HG03064 (cell line): ENCODE measurements at regions not wholly inside any gene's neighbourhood (a gene's known extent, or its start where the extent isn't known, plus 50 kb on each side); places are given as distances from the start of the nearest gene placed in this dataset.
"Not testable (repeated sequence)": the region's sequence is repeated elsewhere in the genome, so short reads cannot be mapped to it uniquely, and the experiment has no call there.

ENCODE experiments used
- ATAC-seq: cut with Tn5 transposase; IDR thresholded peaks from one replicate; pipeline ENCODE4 v1.9.1; 2021; ENCODE audit warnings: low read depth; ENCODE audit not compliant: unreplicated experiment

GRCh38 chr5:120808606-120809005 lies 344.5 kb downstream of the PRR16 start:
- no peak for ATAC-seq

- ATAC-seq = no peak
Observed at GRCh38 chr5:120813551-120813950, 349.5 kb downstream of the PRR16 start.

- no peak for ATAC-seq
Observed at GRCh38 chr5:120817044-120817985, 353.2 kb downstream of the PRR16 start.

GRCh38 chr5:120818128-120818527 lies 354.0 kb downstream of the PRR16 start:
- ATAC-seq = no peak

- ATAC-seq = no peak
Observed at GRCh38 chr5:120823328-120823727, 359.2 kb downstream of the PRR16 start.

GRCh38 chr5:120831646-120832045 lies 367.5 kb downstream of the PRR16 start:
- not testable (repeated sequence) for ATAC-seq

GRCh38 chr5:120841830-120842229 lies 377.7 kb downstream of the PRR16 start:
- ATAC-seq = no peak

- ATAC-seq = no peak
Observed at GRCh38 chr5:120843390-120843980, 379.4 kb downstream of the PRR16 start.

GRCh38 chr5:120848883-120849282 lies 384.8 kb downstream of the PRR16 start:
- no peak for ATAC-seq

- ATAC-seq = no peak
Observed at GRCh38 chr5:120852222-120852860, 388.2 kb downstream of the PRR16 start.

GRCh38 chr5:120866997-120867396 lies 402.9 kb downstream of the PRR16 start:
- ATAC-seq = no peak

GRCh38 chr5:120869831-120870230 lies 405.7 kb downstream of the PRR16 start:
- no peak for ATAC-seq

GRCh38 chr5:120872297-120872696 lies 408.2 kb downstream of the PRR16 start:
- ATAC-seq = no peak

- no peak for ATAC-seq
Observed at GRCh38 chr5:120873083-120873482, 409.0 kb downstream of the PRR16 start.

GRCh38 chr5:120874081-120874862 lies 410.2 kb downstream of the PRR16 start:
- ATAC-seq = no peak

GRCh38 chr5:120882038-120882775 lies 418.1 kb downstream of the PRR16 start:
- ATAC-seq = no peak

GRCh38 chr5:120886351-120886860 lies 422.3 kb downstream of the PRR16 start:
- ATAC-seq = no peak

- no peak for ATAC-seq
Observed at GRCh38 chr5:120895660-120896059, 431.6 kb downstream of the PRR16 start.

- no peak for ATAC-seq
Observed at GRCh38 chr5:120901199-120901598, 437.1 kb downstream of the PRR16 start.

- no peak for ATAC-seq
Observed at GRCh38 chr5:120907953-120908352, 443.9 kb downstream of the PRR16 start.
